Fibroblast of skin of abdomen (primary cell): ENCODE measurements at regions not wholly inside any gene's neighbourhood (a gene's known extent, or its start where the extent isn't known, plus 50 kb on each side); places are given as distances from the start of the nearest gene placed in this dataset.

Experiments
- DNase-seq: peaks from one replicate; pipeline ENCODE4 v3.0.0-alpha.2; 2013

GRCh38 chr18:11310476-11311086 is 161.2 kb upstream of the PIEZO2 start:
- peak; percentile 38 for DNase-seq

GRCh38 chr18:11309172-11309571 is 159.8 kb upstream of the PIEZO2 start:
- DNase-seq, result peak; percentile 36

- DNase-seq, result no peak
These were observed 159.1 kb upstream of the PIEZO2 start for GRCh38 chr18:11308499-11308898.

- no peak for DNase-seq
These were observed 158.3 kb upstream of the PIEZO2 start for GRCh38 chr18:11307716-11308115.

- DNase-seq, result no peak
These were observed 156.1 kb upstream of the PIEZO2 start for GRCh38 chr18:11305507-11305906.

- DNase-seq, result no peak
These were observed 155.6 kb upstream of the PIEZO2 start for GRCh38 chr18:11304928-11305327.

- no peak for DNase-seq
These were observed 147.6 kb upstream of the PIEZO2 start for GRCh38 chr18:11296946-11297345.

GRCh38 chr18:11293794-11294193 is 144.4 kb upstream of the PIEZO2 start:
- DNase-seq, result no peak

- DNase-seq, result peak; percentile 87
These were observed 141.4 kb upstream of the PIEZO2 start for GRCh38 chr18:11290786-11291185.

- DNase-seq, result peak; percentile 35
These were observed 139.9 kb upstream of the PIEZO2 start for GRCh38 chr18:11289248-11289647.

- DNase-seq, result no peak
These were observed 139.0 kb upstream of the PIEZO2 start for GRCh38 chr18:11288401-11288800.

- no peak for DNase-seq
These were observed 137.1 kb upstream of the PIEZO2 start for GRCh38 chr18:11286431-11286830.

- no peak for DNase-seq
These were observed 135.4 kb upstream of the PIEZO2 start for GRCh38 chr18:11284811-11285210.

- DNase-seq, result no peak
These were observed 135.0 kb upstream of the PIEZO2 start for GRCh38 chr18:11284349-11284748.

- no peak for DNase-seq
These were observed 134.3 kb upstream of the PIEZO2 start for GRCh38 chr18:11283479-11284161.

- DNase-seq, result no peak
These were observed 130.1 kb upstream of the PIEZO2 start for GRCh38 chr18:11279461-11279860.

- no peak for DNase-seq
These were observed 127.3 kb upstream of the PIEZO2 start for GRCh38 chr18:11276678-11277077.

GRCh38 chr18:11274144-11274794 is 124.9 kb upstream of the PIEZO2 start:
- DNase-seq, result no peak

GRCh38 chr18:11272516-11272915 is 123.1 kb upstream of the PIEZO2 start:
- no peak for DNase-seq

GRCh38 chr18:11271954-11272353 is 122.6 kb upstream of the PIEZO2 start:
- DNase-seq, result no peak

GRCh38 chr18:11269257-11269656 is 119.9 kb upstream of the PIEZO2 start:
- peak; percentile 68 for DNase-seq

GRCh38 chr18:11268741-11269233 is 119.4 kb upstream of the PIEZO2 start:
- peak; percentile 92 for DNase-seq

- peak; percentile 47 for DNase-seq
These were observed 118.8 kb upstream of the PIEZO2 start for GRCh38 chr18:11268153-11268552.
